NCI-H2196 (cell line): ENCODE measurements at regions not wholly inside any gene's neighbourhood (a gene's known extent, or its start where the extent isn't known, plus 50 kb on each side); places are given as distances from the start of the nearest gene placed in this dataset.
"Not testable (repeated sequence)": the region's sequence is repeated elsewhere in the genome, so short reads cannot be mapped to it uniquely, and the experiment has no call there.

Experiments used
- DNase-seq: peaks from one replicate; lab custom pipeline; 2025; ENCODE audit not compliant: unreplicated experiment; lab: John Stamatoyannopoulos, UW

DNA sequence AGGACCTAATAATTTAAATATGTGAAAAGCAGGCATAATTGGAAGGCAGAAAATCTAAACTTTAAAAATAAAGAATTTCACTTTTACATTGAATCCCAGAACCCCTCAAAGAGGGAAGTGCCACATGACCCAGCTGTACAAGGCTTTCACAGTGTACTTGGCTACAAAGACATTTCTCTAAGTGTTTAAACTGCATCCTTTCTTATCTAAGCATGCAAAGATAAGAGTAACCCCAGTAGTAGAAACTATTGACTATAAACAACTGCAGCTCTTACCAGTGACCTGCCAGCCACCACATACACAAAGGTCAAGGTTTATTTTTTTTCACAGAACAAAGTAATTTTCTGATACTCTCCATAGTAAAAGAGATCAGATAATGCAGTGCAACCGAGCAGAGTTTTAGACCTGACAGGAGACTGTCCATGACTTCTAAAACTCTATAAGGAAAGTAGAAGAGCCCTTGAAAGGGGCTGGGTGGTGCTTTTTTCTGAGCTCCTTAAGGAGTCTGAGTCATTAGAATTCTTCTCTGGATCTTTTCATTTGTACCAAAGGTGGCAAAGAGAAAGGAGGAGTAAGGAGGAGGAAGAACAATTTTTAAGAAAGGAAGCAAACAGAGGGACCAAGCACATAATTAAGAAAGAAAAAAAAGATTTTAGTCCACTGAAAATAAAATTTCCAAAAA, 750.6 kb downstream of the PRIM2 start:
- not testable (repeated sequence) for DNase-seq

GRCh38 chr6:58073263-58073662, 755.8 kb downstream of the PRIM2 start:
- DNase-seq = no peak

DNA sequence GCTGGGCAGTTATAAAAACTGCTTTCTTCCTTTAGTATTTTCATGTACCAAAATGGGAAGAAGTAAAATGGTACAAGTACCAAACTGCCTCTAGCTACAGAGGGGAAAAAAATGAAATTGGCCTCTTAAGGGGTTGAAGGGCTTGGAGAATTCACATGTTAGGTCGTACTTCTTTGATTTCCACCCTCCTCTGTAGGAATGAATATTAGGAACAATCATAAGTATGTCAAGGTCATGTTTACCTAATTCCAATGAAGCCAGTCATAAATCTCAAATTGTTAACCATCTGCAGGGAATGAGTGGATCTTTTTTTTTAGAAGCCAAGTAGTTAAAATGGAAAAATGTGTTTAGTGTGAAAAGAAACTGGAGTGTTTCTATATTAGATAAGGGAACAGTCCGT, 772.6 kb downstream of the PRIM2 start:
- DNase-seq = not testable (repeated sequence)

DNA sequence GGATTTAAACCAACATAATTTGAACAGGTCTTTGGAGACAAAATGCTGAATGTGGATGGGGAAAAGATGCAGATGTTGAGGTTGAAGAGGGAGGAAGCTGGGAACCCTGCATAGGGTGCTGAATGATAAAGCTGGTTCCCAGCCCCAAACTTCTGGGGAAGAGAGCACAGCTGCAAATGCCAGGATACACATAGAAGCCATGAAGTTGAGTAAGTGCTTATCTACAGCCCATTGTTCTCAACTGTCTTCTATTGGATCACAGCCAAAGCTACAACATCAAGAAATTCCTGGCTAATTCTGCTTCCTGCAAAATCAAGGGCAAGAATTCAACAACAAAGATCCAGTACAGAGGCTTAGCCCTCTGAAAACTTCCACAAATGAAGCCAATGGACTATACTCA, 779.8 kb downstream of the PRIM2 start:
- DNase-seq = not testable (repeated sequence)

- DNase-seq = no peak
These were observed 796.5 kb downstream of the PRIM2 start for GRCh38 chr6:58113960-58114359.

GRCh38 chr6:58117162-58117561, 799.7 kb downstream of the PRIM2 start:
- not testable (repeated sequence) for DNase-seq

DNA sequence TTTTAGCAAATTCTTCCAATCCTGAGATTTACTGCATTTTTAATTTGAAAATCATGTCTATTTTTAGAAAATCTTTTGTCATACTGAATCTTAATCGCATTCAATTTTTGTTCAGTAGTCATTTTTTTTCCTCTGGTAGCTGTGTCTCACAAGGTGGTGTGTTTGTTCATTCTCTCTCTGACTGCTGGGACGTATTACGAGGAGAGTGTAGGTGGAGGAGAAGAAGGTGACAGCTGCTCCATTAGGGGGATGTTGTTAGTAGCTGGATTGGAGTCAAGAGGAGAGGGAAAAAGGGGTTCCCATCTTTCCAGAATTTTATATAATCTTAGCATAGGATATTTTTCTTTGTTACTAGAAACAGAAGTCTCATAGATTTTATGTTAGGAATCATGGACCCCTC, 804.2 kb downstream of the PRIM2 start:
- not testable (repeated sequence) for DNase-seq

GRCh38 chr6:58123770-58124169, 806.3 kb downstream of the PRIM2 start:
- not testable (repeated sequence) for DNase-seq

GRCh38 chr6:58128549-58128948, 811.1 kb downstream of the PRIM2 start:
- DNase-seq = not testable (repeated sequence)

GRCh38 chr6:58129098-58129497, 811.7 kb downstream of the PRIM2 start:
- DNase-seq = not testable (repeated sequence)

GRCh38 chr6:58139746-58140145, 822.3 kb downstream of the PRIM2 start:
- DNase-seq = not testable (repeated sequence)

DNA sequence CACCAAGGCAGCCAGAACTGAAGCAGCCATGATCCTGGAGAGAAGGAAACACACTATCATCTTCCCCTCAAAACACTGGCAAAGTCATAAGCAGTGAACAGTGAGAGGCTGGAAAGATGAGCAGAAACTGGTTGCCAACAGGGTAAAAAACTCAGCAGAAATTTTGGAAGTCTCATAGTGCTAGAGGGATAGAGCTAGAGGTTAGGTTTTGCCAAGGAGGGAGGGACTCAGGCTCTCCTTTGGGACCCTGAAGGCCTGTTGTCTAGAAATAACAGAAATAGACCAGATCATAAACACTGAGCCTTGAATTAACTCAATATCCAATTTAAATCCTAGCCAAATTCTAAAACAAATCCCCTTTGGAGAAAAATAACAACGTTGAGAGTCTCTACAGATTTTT, 853.6 kb downstream of the PRIM2 start:
- DNase-seq = not testable (repeated sequence)

- DNase-seq = not testable (repeated sequence)
These were observed 864.2 kb downstream of the PRIM2 start for GRCh38 chr6:58181557-58182065.

DNA sequence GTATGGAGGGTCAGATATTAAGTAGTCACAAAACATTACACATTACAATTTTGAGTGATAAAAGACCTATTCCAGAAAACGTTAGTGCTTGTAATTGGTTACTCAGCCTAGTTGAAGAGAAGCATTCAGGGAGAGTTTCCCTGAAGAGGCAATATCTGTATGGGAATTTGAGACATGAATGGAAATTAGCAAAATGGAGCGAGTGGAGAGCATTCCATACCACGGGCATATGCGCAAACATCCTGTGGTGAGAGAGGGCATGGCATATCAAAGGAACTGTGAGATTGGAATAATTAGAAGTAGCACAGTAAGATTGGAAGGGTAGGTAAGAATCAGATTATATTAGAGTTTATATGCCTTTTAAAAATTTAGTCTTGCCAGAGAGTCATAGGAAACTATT, 867.9 kb downstream of the PRIM2 start:
- DNase-seq = not testable (repeated sequence)

DNA sequence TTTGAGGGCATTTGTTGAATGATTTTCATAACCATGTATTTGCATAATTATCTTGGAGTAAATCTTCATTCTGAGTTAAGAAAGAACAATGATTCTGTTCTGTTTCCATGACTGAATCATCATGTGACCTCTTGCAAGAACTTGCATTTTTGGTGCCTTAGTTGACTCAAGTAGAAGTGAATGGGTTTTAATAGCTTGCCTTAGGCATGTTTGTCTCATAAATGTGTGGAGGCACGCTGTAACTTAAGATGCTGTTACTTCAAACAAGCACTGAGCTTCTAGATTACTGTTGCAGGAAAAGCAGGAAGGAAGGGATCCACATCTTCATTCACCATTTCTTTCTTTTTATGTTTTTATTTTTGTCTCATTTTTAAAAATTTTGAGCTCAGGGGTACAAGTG, 875.8 kb downstream of the PRIM2 start:
- not testable (repeated sequence) for DNase-seq

GRCh38 chr6:58198301-58198700, 880.9 kb downstream of the PRIM2 start:
- DNase-seq = peak; percentile 0

- DNase-seq = not testable (repeated sequence)
These were observed 919.7 kb downstream of the PRIM2 start for GRCh38 chr6:58237124-58237523.

- not testable (repeated sequence) for DNase-seq
These were observed 921.0 kb downstream of the PRIM2 start for GRCh38 chr6:58238421-58238820.

- not testable (repeated sequence) for DNase-seq
These were observed 940.2 kb downstream of the PRIM2 start for GRCh38 chr6:58257625-58258024.

DNA sequence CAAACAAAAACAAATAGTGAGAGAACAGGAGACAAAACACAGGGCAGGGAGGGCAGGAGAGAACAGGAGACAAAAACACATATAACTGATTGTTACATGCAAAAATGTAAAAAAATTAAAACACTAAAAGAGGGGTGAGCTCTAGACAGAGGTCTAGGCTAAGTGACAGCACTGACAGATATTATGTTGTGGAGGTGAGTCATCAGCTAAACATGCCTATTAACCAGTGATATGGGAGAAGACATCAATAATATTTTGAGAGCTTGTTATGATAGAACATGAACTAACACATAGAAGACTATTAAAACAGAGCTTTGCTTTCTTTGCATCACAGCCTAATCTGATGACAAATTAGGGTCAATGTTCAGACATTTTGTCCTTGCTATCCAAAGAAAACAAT, 972.7 kb downstream of the PRIM2 start:
- no peak for DNase-seq

- not testable (repeated sequence) for DNase-seq
These were observed 973.9 kb downstream of the PRIM2 start for GRCh38 chr6:58291319-58291718.

DNA sequence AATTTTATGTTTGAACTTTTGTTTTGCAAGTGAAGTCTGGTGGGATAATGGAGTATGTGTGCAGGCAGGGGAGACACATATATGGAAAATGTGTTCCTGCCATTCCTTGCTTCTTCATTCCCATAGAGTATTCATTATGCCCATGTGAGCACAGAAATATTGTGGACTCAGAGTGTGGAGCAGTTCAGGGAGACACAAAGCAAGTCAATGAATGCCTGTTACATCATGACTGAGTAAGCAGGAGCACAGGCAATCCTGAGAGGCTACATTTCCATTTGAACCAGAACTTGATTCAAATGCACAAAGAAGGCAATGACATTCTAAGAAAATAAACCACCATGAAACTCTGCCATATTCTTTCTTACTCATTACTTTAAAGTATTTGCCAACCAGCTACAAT, 990.5 kb downstream of the PRIM2 start:
- DNase-seq = not testable (repeated sequence)

- DNase-seq = not testable (repeated sequence)
These were observed 1014.7 kb downstream of the PRIM2 start for GRCh38 chr6:58332108-58332507.
